GM12875 (cell line): ENCODE measurements at regions not wholly inside any gene's neighbourhood (a gene's known extent, or its start where the extent isn't known, plus 50 kb on each side); places are given as distances from the start of the nearest gene placed in this dataset.
"Not testable (repeated sequence)": the region's sequence is repeated elsewhere in the genome, so short reads cannot be mapped to it uniquely, and the experiment has no call there.

ENCODE experiments used
- H3K4me3 ChIP-seq: one replicate; pipeline ENCODE4 v1.5.1; 2011; ENCODE audit warnings: low read depth, low read length, control low read depth
- CTCF ChIP-seq: IDR thresholded peaks from 2 replicates; pipeline ENCODE4 v1.5.1; 2011; ENCODE audit warnings: low read depth, mild to moderate bottlenecking, control low read depth, inconsistent platforms, low read length, moderate library complexity, borderline replicate concordance; ENCODE audit not compliant: insufficient read depth

- H3K4me3 ChIP-seq, result no peak overlapping the region
- no peak for TF ChIP-seq CTCF
These were observed 140.9 kb downstream of the NDFIP2 start for GRCh38 chr13:79621902-79622301.

GRCh38 chr13:79621449-79621848 lies 140.5 kb downstream of the NDFIP2 start:
- no peak overlapping the region for H3K4me3 ChIP-seq
- no peak for TF ChIP-seq CTCF

- no peak overlapping the region for H3K4me3 ChIP-seq
- TF ChIP-seq CTCF, result no peak
These were observed 133.4 kb downstream of the NDFIP2 start for GRCh38 chr13:79614250-79614918.

- TF ChIP-seq CTCF, result no peak
- H3K4me3 ChIP-seq, result no peak overlapping the region
These were observed 131.6 kb downstream of the NDFIP2 start for GRCh38 chr13:79612604-79613003.

- not testable (repeated sequence) for H3K4me3 ChIP-seq
These were observed 126.9 kb downstream of the NDFIP2 start for GRCh38 chr13:79607895-79608294.
